ENCODE measurements at regions not wholly inside any gene's neighbourhood (a gene's known extent, or its start where the extent isn't known, plus 50 kb on each side); places are given as distances from the start of the nearest gene placed in this dataset.

DNA sequence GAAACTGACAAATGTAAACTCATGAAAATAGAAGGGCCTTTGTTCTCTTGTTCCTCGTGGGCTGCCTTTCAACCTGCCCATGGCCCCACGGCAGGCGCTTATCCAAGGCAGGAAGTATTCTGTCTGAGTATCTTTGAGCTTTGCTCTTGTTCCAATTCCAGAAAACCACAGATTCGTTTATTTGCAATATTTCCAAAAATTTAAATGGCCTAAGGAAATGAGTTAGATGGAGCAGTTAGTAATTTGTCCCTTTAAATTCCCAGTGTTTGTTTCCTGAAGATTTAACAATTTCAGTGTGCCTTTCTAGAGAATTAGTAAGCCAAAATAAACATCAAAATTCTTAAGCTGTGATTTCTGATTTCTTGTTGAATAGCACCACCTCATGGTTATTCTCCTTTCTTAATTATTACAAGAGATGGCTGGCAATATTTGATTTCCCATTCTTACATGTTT lies 299.4 kb upstream of the RASA1 start:
- Histone ChIP-seq H3K27me3 (ENCODE audit: insufficient read depth, low read depth, severe bottlenecking) (no peaks in the 10 kb centered on the region), H3K36me3 (no peaks in the 10 kb centered on the region), H3K4me3 (ENCODE audit: low read depth, low read length) (no peak overlapping the region), H3K9me3 (ENCODE audit: severe bottlenecking) (no peaks in the 10 kb centered on the region), H3K27ac (no peak overlapping the region)
- DNase-seq, result peak; percentile 10
- TF ChIP-seq CTCF (IDR thresholded peaks at IDR 0.05; ENCODE audit: low read depth, low read length), result no peak

DNA sequence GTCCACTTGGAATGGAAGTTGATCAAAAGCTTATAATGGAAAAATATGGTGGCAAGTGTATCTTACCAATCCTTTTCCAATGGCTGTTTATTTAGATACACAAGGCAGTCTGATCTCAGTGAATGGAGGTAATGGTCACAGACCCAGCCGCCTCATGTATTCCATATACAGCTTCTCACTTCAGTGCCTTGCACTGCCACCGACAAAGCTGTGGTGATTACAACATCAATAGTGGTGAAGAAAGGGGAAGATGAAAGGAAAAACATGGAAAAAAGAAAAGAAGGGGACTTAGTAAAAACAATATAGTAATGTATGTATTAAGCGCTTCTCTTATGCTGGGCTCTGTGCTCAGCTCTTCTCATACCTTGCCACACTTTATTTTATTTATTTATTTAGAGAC lies 297.3 kb upstream of the RASA1 start:
- Histone ChIP-seq H3K36me3 (no peaks in the 10 kb centered on the region), H3K27ac (no peak overlapping the region), H3K27me3 (ENCODE audit: insufficient read depth, low read depth, severe bottlenecking) (no peaks in the 10 kb centered on the region), H3K9me3 (ENCODE audit: severe bottlenecking) (no peaks in the 10 kb centered on the region), H3K4me3 (ENCODE audit: low read depth, low read length) (no peak overlapping the region)
- DNase-seq, result no peak
- TF ChIP-seq CTCF (IDR thresholded peaks at IDR 0.05; ENCODE audit: low read depth, low read length), result no peak

GRCh38 chr5:86971034-86971571 lies 296.6 kb upstream of the RASA1 start:
- H3K27me3 ChIP-seq (ENCODE audit: insufficient read depth, low read depth, severe bottlenecking), result no peaks in the 10 kb centered on the region
- no peak overlapping the region for H3K4me3 ChIP-seq (ENCODE audit: low read depth, low read length)
- peak; percentile 20; the same call in 1 of the 2 replicates for TF ChIP-seq CTCF (IDR thresholded peaks at IDR 0.05; ENCODE audit: low read depth, low read length)
- no peak overlapping the region for H3K27ac ChIP-seq
- no peaks in the 10 kb centered on the region for H3K9me3 ChIP-seq (ENCODE audit: severe bottlenecking)
- no peaks in the 10 kb centered on the region for H3K36me3 ChIP-seq
- DNase-seq, result peak; percentile 13

DNA sequence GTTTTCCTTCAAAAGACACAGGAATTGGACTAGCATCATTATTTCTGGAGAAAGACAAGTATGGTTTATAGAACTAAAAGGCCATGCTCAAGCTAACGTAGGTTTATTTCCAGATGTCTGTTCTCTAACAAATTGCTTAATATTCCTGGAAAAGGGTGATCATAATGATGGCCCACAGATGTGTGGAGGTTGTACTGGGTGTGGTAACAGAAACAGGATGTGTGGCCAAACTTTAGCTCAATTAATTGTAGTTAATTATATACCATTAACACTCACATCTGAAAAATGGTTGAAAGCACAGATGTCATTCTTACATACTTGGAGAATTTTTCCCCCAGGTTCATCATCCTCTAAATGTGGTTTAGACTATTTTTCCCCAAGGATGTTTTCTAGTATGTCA lies 292.7 kb upstream of the RASA1 start:
- Histone ChIP-seq H3K4me3 (ENCODE audit: low read depth, low read length) (no peak overlapping the region), H3K36me3 (no peaks in the 10 kb centered on the region), H3K27ac (no peak overlapping the region), H3K27me3 (ENCODE audit: insufficient read depth, low read depth, severe bottlenecking) (no peaks in the 10 kb centered on the region), H3K9me3 (ENCODE audit: severe bottlenecking) (no peaks in the 10 kb centered on the region)
- TF ChIP-seq CTCF (IDR thresholded peaks at IDR 0.05; ENCODE audit: low read depth, low read length), result no peak
- no peak for DNase-seq

- no peaks in the 10 kb centered on the region for H3K27me3 ChIP-seq (ENCODE audit: insufficient read depth, low read depth, severe bottlenecking)
- no peak for DNase-seq
- H3K36me3 ChIP-seq, result no peaks in the 10 kb centered on the region
- no peak overlapping the region for H3K27ac ChIP-seq
- no peak overlapping the region for H3K4me3 ChIP-seq (ENCODE audit: low read depth, low read length)
- TF ChIP-seq CTCF (IDR thresholded peaks at IDR 0.05; ENCODE audit: low read depth, low read length), result no peak
- H3K9me3 ChIP-seq (ENCODE audit: severe bottlenecking), result no peaks in the 10 kb centered on the region
Observed at GRCh38 chr5:86977190-86977589, 290.5 kb upstream of the RASA1 start.

DNA sequence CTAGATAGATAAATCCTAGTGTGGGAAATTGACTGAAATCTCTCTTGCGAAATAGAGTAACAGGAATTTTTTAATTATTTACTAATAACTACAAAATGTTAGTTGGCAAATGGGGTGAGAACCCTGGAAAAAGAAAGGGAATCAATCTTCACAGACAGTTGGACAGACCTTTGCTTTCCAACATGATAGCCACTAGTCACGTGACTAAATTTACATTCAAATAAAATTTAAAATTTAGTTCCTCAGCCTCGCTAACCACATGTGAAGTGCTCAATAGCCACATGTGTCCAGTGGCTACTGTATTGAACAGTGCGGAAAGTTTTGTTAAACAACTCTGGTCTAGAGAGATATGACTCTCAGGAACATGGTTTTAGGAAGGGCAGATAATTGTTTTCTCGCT lies 289.9 kb upstream of the RASA1 start:
- no peaks in the 10 kb centered on the region for H3K9me3 ChIP-seq (ENCODE audit: severe bottlenecking)
- no peak for TF ChIP-seq CTCF (IDR thresholded peaks at IDR 0.05; ENCODE audit: low read depth, low read length)
- no peaks in the 10 kb centered on the region for H3K27me3 ChIP-seq (ENCODE audit: insufficient read depth, low read depth, severe bottlenecking)
- no peak overlapping the region for H3K27ac ChIP-seq
- no peak for DNase-seq
- no peaks in the 10 kb centered on the region for H3K36me3 ChIP-seq
- no peak overlapping the region for H3K4me3 ChIP-seq (ENCODE audit: low read depth, low read length)

Measured in WERI-Rb-1 (cell line).